ENCODE measurements at regions not wholly inside any gene's neighbourhood (a gene's known extent, or its start where the extent isn't known, plus 50 kb on each side); places are given as distances from the start of the nearest gene placed in this dataset.

GRCh38 chr2:72034353-72035095 is 113.1 kb downstream of the CYP26B1 start:
- no peak for TF ChIP-seq POLR2AphosphoS5 (IDR thresholded peaks at IDR 0.05)
- TF ChIP-seq CTCF (IDR thresholded peaks at IDR 0.05): no peak
- TF ChIP-seq POLR2A (IDR thresholded peaks at IDR 0.05): no peak
